Activated CD4-positive, alpha-beta T cell treated with anti-CD3 and anti-CD28 coated beads for 24 hours (primary cell): ENCODE measurements at regions not wholly inside any gene's neighbourhood (a gene's known extent, or its start where the extent isn't known, plus 50 kb on each side); places are given as distances from the start of the nearest gene placed in this dataset.
"Not testable (repeated sequence)": the region's sequence is repeated elsewhere in the genome, so short reads cannot be mapped to it uniquely, and the experiment has no call there.

Experiments used
- DNase-seq, 2 donors: peaks; one replicate each; pipeline ENCODE4 v3.0.0-alpha.2; 2020; ENCODE audit warnings: low read depth in 2 of 2

DNA sequence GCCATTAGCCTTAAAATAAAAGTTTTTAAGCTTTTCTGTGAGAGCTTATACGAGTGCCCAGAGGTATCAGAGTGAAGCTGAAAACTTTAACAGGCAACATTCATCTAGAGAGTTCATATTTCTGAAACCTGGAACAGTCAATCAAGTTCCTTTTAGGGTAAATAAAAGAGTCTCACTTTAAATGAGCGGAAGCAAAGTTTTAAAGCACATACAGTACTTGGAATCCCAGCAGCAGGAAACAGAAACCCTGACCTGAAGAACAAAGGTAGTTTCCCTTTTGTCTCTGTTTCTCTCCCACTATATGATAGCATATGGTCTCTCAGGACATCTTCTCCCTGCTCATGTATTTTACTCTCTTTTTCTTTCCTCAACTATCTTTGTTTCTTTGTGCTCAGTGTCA lies 153.0 kb downstream of the ASB9 start:
- DNase-seq, result no peak

DNA sequence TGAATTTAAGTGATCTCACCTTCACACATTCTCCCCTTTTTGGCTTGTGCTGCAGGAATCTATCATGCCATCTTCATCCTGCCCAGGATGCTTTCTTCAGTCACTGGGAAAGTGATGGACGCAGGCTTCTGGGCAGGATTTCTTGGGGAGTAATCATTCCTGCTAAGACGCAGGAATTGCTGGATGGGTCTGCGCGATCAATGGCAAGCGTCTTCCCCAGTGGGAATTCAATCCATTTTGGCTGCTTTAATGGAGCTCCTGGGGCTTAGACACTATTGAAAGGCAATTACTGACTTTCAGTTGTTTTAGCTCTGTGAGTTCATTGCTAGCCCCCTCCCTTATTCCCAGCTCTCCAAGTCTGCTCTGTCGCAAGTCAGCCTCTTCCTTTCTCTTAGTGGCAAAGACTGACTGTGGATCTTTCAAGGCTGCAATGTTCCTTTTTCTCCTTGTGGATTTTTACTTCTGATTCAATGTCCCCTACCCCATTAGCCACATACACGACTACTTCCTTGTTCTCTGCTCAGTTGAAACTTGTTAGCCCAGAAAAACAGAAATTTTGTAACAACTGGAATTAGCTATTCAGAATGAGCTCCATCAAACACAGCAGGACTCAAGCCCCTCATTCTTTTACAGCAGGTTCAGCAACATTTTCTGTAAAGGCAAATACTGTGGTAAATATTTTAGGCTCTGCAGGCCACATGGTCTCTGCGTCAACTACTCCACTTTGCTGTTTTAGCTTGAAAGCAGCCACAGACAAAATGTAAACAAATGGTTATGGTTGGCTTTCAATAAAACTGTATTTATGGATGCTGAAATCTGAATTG lies 154.9 kb downstream of the ASB9 start:
- DNase-seq, result no peak

DNA sequence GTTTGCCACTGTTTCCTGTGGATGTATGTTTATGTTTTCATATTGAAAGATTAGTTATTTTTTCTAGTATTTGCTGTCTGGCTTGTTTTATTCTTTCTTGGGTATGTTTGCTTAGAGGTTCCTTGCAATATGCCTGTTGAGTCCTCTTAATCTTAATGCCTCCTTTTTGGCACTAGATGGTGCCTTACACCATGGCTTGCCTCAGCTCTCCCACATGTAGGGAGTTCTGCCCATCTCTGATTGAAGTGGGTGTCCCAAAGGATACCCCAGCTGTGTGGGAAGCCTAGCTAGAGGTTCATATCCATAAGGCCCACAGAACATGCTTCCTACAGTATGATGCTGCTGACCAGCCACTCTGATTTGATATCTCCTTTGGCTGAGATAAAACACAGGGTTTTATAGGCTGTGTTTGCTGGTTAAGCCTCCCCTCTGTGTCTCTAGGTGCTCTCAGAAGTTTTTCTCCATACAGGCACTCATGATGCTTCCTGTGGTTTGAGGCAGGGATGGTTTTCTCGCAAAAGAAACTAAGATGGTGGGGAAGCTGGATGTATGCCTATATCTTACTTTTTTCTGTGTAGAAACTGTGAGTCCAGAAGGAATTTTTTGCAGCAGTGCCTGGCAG lies 162.4 kb downstream of the ASB9 start:
- no peak for DNase-seq

DNA sequence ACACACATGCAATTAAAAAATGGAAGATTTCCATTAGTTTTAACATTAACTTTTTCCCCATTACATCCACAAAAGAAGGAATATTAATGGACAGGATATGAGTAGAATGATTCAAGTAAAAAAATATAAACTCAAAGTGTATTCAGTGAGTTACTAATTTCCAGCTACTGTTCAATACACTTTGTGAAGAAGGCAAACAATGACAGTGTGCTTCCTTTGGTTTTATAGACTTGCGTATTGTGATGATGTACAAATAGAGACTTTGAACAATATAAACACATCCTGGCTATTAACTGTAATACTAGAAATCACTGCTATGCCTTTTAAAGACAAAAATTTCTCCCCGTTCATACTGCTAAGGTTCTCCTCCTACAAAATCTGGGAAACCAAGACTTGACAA lies 171.4 kb downstream of the ASB9 start:
- no peak for DNase-seq

DNA sequence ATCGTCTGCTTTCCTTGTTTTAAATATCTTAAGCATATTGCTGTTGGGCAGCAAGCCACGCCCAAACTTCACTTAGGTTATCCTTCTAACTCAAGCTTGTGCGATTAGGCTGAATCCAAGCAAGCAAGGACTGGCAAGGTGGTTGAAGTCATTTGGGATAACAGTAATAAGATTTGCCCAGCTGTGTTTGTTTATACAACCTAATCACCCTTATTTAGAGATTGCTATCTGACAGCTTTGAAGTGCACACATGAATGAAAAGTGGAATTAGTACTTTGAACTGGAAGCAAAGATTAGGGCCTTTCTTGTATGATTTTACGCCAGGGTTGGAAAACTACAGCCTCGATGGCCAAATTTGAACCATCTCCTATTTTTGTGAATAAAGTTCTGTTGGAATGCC lies 182.1 kb downstream of the ASB9 start:
- no peak for DNase-seq

DNA sequence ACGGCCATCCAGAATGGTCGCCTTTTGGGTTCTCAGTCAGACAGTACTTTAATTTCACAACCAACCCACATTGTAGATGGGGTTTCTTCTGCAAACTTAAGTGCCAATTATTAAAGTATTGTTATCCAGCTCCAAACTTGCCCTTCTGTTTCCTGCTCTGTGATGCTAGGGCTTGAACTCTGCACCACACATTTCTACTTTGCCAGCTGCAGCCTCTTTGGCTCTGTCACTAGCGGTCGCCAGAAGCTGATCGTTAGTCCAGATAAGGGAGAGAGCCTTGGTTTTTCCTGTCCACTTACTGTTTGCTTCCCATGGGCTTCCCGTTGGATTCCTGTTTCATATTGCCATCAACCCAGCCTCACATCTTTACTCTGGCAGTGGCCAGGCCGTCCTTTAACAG lies 196.6 kb downstream of the ASB9 start:
- no peak for DNase-seq

DNA sequence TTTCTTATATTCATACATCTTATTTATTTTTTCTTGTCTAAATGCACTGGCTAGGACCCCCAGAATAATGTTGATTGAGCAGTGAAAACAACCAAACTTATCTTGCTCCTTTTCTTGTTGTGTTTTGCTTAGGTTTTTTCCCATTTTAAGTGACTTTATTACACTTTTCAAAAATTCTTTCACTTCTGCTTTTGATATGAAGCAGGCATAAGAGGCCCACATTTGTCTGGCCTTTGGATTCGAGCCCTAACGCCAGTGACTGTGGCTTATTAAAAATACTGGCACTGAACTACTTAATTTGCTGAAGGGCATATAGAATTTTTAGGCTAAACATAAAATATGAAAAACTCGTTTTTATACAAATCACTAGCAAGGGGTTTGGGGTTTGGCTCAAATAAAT lies 197.0 kb downstream of the ASB9 start:
- DNase-seq, result no peak

DNA sequence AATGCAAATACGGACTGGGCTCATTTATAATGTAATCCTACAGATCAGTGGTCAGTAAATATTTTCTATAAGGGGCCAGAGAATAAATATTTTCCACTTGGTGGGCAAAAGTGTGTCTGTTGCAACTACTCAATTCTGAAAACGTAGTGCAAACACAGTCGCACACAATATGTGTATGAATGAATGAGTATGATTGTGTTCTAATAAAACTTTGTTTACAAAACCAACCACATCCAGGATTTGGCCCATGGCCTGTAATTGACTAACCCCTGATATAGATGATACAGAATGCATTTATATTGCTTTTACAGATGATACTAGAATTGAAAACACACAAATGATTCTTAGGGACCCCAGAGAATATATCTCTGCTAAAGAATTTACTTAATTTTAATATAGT lies 197.6 kb downstream of the ASB9 start:
- DNase-seq, result no peak

DNA sequence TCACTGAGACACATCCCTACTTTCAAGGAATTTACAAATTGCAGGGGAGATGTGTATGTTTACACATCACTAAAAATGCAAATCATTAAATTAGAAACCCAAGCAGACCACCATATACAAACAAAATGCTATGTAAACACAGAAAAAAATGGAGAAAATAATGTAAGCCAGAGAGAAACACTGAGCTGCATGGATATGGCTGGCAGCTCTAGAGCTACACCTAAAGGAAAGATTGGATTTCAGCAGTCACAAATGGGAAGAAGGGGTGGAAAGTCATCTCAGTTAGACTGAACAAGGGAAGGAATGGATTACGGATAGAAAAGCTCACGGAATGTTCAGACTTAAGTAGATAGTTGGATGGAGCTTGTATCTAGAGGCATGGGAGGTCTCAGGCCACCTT lies 186.3 kb downstream of the MOSPD2 start:
- DNase-seq, result no peak

DNA sequence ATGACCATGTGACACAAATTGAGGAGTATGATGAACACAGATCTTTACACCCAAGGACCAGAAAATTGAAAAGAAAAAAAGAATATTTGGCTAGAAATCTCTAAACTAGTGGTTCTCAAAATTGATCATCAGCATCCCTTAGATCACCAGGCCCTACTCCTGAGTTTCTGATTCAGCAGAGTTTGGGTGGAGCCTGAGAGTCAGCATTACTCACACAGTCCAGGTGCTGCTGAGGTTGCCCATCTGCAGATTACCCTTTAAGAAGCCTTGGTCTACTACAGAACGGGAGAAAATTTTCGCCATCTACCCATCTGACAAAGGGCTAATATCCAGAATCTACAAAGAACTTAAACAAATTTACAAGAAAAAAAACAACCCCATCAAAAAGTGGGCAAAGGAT lies 182.8 kb downstream of the MOSPD2 start:
- DNase-seq, result no peak

DNA sequence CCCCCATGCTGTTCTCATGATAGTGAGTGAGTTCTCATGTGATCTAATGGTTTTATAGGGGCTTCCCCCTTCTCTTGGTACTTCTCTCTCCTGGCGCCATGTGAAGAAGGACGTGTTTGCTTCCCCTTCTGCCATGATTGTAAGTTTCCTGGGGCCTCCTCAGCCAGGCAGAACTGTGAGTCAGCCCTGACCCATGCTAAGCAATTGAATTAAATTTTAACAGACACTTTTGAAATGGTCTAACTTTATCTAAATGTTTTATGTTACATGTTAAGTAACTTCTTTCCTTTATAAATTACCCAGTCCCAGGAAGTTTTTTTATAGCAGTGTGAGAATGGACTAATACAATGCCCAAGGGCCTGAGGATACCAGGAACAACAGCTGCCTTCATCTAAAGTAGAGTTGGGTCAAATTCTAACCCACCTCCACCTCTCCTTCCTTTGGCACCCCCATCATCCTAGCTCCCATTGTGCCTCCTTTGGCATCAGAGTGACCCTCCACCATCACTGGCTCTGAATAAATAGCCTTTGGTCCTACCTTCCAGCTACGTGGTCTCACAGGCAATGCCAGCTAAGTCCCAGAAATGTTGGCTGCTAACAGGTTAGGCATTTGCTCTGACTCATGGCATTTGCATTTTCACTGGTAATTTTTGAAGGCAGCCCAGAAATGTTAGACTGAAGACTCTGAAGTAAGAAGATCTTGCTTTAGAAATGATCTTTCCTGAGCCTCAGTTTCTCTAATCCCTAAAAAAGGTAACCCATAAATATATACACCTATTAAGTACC lies 182.1 kb downstream of the MOSPD2 start:
- DNase-seq, result no peak

DNA sequence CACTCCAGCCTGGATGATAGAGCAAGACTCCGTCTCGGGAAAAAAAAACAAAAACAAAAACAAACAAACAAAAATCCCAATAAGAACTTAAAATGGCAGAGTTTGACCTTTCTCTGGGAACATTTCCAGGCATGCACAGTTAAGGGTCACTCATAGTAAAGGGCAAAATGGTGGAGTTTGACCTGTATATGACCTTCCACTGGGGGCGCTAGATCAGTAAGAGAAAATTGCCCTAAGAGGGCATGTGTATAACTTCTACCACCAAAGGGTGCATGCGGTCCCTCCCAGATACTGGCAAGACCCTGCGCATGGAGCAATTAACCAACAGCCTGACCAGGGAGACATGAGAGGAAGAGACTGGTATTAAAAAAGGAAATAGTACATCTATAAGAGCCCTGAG lies 177.2 kb downstream of the MOSPD2 start:
- DNase-seq, result no peak

DNA sequence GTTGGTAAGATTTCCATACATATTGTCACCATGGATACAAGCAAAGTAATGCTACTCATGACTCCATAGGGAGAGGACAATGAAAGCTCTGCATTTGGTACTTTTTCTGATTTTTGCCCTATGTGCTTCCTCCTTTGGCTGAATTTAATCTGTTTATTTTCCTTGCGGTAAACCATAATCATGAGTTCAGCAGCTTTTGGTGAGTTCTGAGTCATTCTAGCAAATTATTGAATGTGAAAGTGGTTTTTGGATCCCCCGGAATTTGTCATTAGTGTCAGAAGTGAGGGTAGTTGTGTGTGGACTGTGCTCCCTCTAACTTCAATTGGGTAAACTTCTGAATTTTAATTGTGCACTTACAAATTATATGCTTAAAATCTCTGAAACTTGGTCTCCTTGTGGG lies 170.3 kb downstream of the MOSPD2 start:
- DNase-seq, result no peak

DNA sequence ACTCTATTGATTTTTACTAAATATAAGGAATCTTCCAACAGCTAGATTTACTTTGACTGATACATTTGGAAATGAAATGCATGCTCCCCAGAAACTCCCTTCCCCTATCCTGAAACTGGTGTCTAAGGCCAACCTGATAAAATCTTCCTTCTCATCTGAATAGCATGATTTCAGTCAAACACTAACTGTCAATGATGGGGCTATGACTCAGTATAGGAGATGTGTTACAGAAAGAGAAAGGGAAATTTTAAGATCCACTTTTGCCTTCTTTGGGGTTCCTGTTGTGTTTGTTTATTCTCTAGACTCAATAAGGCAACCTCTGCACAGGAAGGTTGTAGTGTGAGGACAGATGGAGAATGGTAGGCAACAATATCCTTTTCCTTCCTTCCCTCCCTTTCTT lies 160.7 kb downstream of the MOSPD2 start:
- DNase-seq, result no peak

DNA sequence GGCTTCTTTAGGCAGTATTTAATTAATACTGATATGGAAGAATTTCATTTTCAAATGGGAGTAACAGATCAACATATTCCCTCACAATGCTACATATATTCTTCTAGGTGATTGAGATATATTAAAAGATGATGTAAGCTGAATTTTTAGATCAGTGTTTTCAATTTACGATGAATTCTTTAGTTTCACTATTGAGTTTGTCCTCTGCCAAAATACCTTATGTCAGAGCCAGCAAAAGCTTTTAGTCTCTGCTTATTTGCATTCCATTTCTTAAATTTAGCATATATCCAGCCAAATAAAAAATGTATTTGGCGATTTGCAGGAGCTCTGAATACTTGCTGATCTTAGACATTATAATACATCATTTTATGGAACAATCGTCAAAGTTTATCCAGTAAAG lies 144.3 kb downstream of the MOSPD2 start:
- no peak for DNase-seq

DNA sequence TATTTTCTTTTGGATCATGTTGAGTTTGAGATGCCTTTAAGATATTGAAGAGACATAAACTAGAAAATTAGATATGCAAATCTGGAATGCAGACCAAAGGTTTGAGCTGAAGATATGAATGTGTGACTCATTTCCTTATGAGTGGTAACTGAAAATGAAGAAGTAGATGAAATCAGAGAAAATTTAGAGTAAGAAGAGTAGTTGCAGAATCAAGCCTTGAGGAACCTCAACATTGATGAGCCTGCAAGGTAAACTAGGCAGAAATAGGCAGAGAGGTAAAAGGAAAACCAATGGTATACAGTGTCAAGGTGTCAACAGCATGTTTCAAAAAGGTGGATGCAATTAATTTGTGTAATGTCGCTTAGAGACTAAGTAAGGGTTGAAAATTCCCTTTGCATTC lies 142.8 kb downstream of the MOSPD2 start:
- DNase-seq, result no peak

DNA sequence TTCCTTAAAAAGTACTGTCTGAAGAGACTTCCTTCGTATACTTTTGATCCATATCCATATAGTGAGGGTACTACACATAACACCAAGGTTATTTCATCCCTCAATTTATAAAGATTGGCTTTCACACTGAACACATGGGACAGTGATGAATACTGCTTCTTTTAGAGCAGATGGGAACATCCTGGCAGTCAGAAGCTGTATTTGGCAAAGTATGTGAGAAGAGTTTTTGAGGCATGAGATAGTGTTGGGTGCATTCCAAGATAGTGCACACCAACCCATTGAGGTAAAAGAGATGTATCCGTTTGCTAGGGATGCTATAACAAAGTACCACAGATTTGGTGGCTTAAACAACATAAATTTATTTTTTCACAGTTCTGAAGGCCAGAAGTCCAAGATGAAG lies 141.1 kb downstream of the MOSPD2 start:
- DNase-seq, result no peak

DNA sequence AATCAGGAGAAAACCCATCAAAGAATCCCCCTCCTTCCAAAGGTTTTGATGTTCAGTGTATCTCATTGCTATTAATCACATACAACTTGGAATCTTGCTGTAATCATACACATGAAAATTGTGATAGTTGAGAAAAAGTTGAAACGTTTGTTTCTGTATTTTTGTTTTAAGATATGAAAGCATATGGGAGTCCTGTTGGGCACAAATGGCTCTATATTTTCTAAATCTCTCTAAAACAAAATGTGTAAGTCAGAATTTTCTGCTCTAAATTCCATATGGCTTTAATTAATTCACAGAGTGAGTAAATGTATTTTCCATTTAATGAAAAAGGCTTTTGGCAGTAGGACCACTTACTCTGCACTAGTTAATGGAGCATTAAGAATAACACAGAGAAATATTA lies 140.2 kb downstream of the MOSPD2 start:
- no peak for DNase-seq

DNA sequence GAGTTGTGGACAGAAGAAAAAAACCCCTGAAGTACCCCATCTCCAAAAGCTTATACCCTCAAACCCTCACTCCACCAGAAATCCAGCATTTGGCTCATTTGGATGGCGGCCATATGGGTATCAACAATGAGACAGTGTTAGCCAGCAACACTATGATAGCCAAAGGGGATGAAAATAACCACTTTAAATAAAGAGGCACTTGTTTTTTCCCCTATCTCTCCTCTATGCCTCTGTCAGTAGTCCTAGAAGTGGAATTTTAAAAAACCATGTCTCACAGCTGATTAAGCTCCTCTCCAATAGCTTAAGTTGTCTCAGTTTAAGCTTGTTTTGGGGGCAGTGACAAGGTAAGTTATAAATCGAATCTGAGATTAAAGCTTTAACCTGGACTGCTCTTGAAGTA lies 124.0 kb downstream of the MOSPD2 start:
- no peak for DNase-seq

DNA sequence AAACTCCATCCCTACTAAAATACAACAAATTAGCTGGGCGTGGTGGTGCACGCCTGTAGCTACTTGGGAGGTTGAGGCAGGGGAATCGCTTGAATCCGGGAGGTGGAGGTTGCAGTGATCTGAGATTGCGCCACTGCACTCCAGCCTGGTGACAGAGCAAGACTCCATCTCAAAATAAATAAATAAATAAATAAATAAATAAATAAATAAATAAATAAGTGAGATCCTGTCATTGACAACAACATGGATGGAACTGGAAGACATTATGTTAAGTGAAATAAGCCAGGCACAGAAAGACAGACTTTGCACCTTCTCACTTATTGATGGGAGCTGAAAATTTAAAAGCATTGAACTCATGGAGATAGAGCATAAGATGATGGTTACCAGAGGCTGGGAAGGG lies 111.2 kb downstream of the MOSPD2 start:
- DNase-seq, result not testable (repeated sequence)
